ENCODE measurements at regions not wholly inside any gene's neighbourhood (a gene's known extent, or its start where the extent isn't known, plus 50 kb on each side); places are given as distances from the start of the nearest gene placed in this dataset.

GRCh38 chr13:76025392-76025791 is 389.3 kb downstream of the LMO7 start:
- no peak overlapping the region for H3K27ac ChIP-seq
- no peaks in the 10 kb centered on the region for H3K36me3 ChIP-seq
- H3K27me3 ChIP-seq: no peaks in the 10 kb centered on the region
- H3K4me1 ChIP-seq: no peaks in the 10 kb centered on the region
- no peak overlapping the region for H3K4me3 ChIP-seq
- ATAC-seq: no peak
- TF ChIP-seq EP300 (IDR thresholded peaks at IDR 0.05) (no peak), POLR2AphosphoS5 (IDR thresholded peaks at IDR 0.05) (no peak), CTCF (IDR thresholded peaks at IDR 0.05) (no peak), POLR2A (IDR thresholded peaks at IDR 0.05) (no peak)
- WGBS, 2 donors (ENCODE audit: low coverage in 1 of 2): 94 to 96% methylated on average over 6 of the region's 6 CpGs
- H3K9me3 ChIP-seq: no peaks in the 10 kb centered on the region

GRCh38 chr13:76024151-76024550 is 388.0 kb downstream of the LMO7 start:
- no peaks in the 10 kb centered on the region for H3K9me3 ChIP-seq
- H3K27ac ChIP-seq: no peak overlapping the region

GRCh38 chr13:76023652-76024051 is 387.5 kb downstream of the LMO7 start:
- Histone ChIP-seq H3K4me3 (no peak overlapping the region), H3K36me3 (no peaks in the 10 kb centered on the region), H3K4me1 (no peaks in the 10 kb centered on the region), H3K9me3 (no peaks in the 10 kb centered on the region), H3K27me3 (no peaks in the 10 kb centered on the region), H3K27ac (no peak overlapping the region)
- no peak for ATAC-seq
- TF ChIP-seq EP300 (IDR thresholded peaks at IDR 0.05): no peak
- TF ChIP-seq POLR2A (IDR thresholded peaks at IDR 0.05): no peak
- TF ChIP-seq POLR2AphosphoS5 (IDR thresholded peaks at IDR 0.05): no peak
- no peak for TF ChIP-seq CTCF (IDR thresholded peaks at IDR 0.05)
- 48 to 65% methylated on average over 2 of the region's 2 CpGs for WGBS, 2 donors (ENCODE audit: low coverage in 1 of 2)

More at GRCh38 chr13:76024151-76024550, 388.0 kb downstream of the LMO7 start:
- Histone ChIP-seq H3K4me1 (no peaks in the 10 kb centered on the region), H3K27me3 (no peaks in the 10 kb centered on the region), H3K36me3 (no peaks in the 10 kb centered on the region), H3K4me3 (no peak overlapping the region)
- 75% methylated on average over 1 of the region's 1 CpG; no CpG with 5 or more reads in 1 of the 2 donors for whole genome bisulfite sequencing, 2 donors (ENCODE audit: low coverage in 1 of 2)
- no peak for TF ChIP-seq POLR2AphosphoS5 (IDR thresholded peaks at IDR 0.05)
- TF ChIP-seq POLR2A (IDR thresholded peaks at IDR 0.05): no peak
- no peak for TF ChIP-seq CTCF (IDR thresholded peaks at IDR 0.05)
- TF ChIP-seq EP300 (IDR thresholded peaks at IDR 0.05): no peak
- no peak for ATAC-seq

- H3K27me3 ChIP-seq: no peaks in the 10 kb centered on the region
- WGBS, 2 donors (ENCODE audit: low coverage in 1 of 2): 82 to 84% methylated on average over 4 of the region's 4 CpGs
- H3K4me3 ChIP-seq: no peak overlapping the region
- H3K27ac ChIP-seq: no peak overlapping the region
- no peaks in the 10 kb centered on the region for H3K36me3 ChIP-seq
- TF ChIP-seq CTCF (IDR thresholded peaks at IDR 0.05): no peak
- no peak for TF ChIP-seq POLR2AphosphoS5 (IDR thresholded peaks at IDR 0.05)
- TF ChIP-seq POLR2A (IDR thresholded peaks at IDR 0.05): no peak
- no peak for TF ChIP-seq EP300 (IDR thresholded peaks at IDR 0.05)
- no peaks in the 10 kb centered on the region for H3K9me3 ChIP-seq
- no peaks in the 10 kb centered on the region for H3K4me1 ChIP-seq
- no peak for ATAC-seq
These were observed 384.4 kb downstream of the LMO7 start for GRCh38 chr13:76020421-76020955.

- no peak for ATAC-seq
These were observed 383.4 kb downstream of the LMO7 start for GRCh38 chr13:76019421-76020044.

More at GRCh38 chr13:76019421-76020044, 383.4 kb downstream of the LMO7 start:
- TF ChIP-seq EP300 (IDR thresholded peaks at IDR 0.05) (no peak), POLR2AphosphoS5 (IDR thresholded peaks at IDR 0.05) (no peak), POLR2A (IDR thresholded peaks at IDR 0.05) (no peak), CTCF (IDR thresholded peaks at IDR 0.05) (peak in 1 of 4 experiments; percentile 30)
- WGBS, 2 donors (ENCODE audit: low coverage in 1 of 2): 70 to 77% methylated on average over 3 to 18 of the region's 21 CpGs
- Histone ChIP-seq H3K36me3 (no peaks in the 10 kb centered on the region), H3K4me1 (peaks cover 0 to 9% (median 5%) of the 10 kb centered on the region in 3 donors), H3K27me3 (no peaks in the 10 kb centered on the region), H3K27ac (no peak overlapping the region), H3K4me3 (no peak overlapping the region), H3K9me3 (no peaks in the 10 kb centered on the region)
